ENCODE measurements at regions not wholly inside any gene's neighbourhood (a gene's known extent, or its start where the extent isn't known, plus 50 kb on each side); places are given as distances from the start of the nearest gene placed in this dataset.

DNA sequence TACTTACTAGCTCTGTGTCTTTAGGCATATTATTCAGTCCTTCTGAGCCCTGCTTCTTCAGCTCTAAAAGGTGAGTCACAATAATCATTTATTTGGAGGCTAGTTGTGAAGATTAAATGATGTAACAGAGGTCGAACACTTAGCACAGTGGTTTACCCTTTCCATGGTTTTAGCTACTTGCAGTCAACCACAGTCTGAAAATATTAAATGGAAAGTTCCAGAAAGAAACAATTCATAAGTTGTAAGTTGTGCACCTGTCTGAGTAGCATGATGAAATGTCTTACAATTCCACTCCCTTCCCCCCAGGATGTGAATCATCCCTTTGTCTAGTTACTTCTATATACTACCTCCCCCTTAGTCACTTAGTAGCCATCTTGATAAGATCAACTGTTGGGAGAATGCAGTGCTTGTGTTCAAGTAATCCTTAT is 217.6 kb upstream of the THUMPD2 start:
- no peak for DNase-seq (ENCODE audit: low spot score in 2 of 2, unreplicated experiment in 2 of 2)
- TF ChIP-seq, protein P1, sequence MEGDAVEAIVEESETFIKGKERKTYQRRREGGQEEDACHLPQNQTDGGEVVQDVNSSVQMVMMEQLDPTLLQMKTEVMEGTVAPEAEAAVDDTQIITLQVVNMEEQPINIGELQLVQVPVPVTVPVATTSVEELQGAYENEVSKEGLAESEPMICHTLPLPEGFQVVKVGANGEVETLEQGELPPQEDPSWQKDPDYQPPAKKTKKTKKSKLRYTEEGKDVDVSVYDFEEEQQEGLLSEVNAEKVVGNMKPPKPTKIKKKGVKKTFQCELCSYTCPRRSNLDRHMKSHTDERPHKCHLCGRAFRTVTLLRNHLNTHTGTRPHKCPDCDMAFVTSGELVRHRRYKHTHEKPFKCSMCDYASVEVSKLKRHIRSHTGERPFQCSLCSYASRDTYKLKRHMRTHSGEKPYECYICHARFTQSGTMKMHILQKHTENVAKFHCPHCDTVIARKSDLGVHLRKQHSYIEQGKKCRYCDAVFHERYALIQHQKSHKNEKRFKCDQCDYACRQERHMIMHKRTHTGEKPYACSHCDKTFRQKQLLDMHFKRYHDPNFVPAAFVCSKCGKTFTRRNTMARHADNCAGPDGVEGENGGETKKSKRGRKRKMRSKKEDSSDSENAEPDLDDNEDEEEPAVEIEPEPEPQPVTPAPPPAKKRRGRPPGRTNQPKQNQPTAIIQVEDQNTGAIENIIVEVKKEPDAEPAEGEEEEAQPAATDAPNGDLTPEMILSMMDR (IDR thresholded peaks at IDR 0.05; ENCODE audit: unreplicated experiment) = no peak
- Mint-ChIP-seq H3K4me3 (no peak overlapping the region), H3K9me3 (peaks cover 4% of the 10 kb centered on the region), H3K36me3 (no peaks in the 10 kb centered on the region), H3K27me3 (ENCODE audit: low read depth) (no peaks in the 10 kb centered on the region), H3K4me1 (peaks cover 22% of the 10 kb centered on the region), H3K27ac (no peak overlapping the region)

DNA sequence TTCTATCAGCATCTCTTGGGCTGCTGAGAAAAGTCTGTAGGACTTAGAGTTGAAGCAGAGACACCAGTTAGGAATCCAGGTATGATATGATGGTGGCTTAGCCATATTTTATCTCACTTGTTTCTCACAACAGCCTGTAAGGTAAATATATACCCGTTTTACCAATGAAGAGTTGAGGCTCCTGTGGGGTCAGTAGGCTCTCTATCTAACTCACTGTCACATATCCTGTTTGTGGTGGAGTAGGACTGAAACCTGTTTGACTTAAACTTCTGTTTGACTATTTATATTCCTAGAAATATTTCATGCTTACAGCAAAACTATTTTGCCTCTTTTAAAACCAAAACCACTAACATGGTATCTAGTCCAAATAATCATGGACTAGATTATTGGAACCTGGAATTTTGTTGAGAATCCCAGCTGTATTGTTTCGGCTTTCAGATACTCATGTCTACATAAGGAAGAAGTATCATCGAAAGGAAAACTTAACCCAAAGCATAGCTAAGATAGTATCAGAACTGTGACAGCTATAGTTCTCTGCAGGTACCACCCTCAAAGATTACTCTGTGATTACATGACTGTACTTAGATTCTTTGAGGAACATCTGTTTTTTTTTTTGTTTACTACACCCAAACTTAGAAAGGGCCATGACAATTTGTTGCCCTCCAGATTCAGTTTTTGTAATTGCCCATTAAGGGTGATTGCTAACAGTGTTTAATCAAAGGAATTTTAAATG is 216.1 kb upstream of the THUMPD2 start:
- H3K27me3 Mint-ChIP-seq (ENCODE audit: low read depth) = no peaks in the 10 kb centered on the region
- peak overlapping the region; percentile 64 for H3K27ac Mint-ChIP-seq
- H3K9me3 Mint-ChIP-seq = peaks cover 4% of the 10 kb centered on the region
- TF ChIP-seq, protein P1 (IDR thresholded peaks at IDR 0.05; ENCODE audit: unreplicated experiment) = no peak
- DNase-seq (ENCODE audit: low spot score in 2 of 2, unreplicated experiment in 2 of 2) = no peak
- no peak overlapping the region for H3K4me3 Mint-ChIP-seq
- no peaks in the 10 kb centered on the region for H3K36me3 Mint-ChIP-seq
- peaks cover 36% of the 10 kb centered on the region for H3K4me1 Mint-ChIP-seq

DNA sequence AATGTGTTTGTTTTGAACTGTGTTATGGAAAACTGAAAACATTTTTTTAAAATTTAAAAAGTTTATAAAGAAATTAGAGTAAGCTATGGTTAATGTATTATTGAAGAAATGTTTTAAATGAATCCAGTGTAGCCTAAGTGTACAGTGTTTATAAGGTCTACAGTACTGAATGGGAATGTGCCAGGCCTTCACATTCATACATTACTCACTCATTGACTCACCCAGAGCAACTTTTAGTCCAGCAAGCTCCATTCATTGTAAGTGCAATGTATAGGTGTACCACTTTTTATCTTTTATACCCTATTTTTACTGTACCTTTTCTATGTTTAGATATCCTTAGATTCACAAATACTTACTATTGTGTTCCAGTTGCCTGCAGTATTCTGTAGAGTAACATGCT is 215.1 kb upstream of the THUMPD2 start:
- DNase-seq (ENCODE audit: low spot score in 2 of 2, unreplicated experiment in 2 of 2) = no peak

DNA sequence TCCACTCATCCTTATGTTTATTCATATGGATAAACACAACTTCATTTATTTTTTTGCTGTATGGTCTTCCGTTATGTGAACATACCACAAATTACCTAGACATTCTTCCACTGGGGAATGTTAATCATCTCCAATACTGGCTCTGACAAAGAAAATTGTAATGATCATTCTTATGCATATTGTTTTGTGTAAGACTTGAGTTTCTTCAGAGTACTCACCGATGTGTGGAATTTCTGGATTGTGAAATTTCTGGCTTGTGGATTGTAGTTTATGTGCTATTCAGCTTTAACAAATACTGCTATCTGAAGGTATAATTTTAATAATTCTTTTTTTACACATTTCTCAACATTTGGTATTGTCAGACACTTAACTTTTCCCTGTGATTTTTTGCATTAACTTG is 212.2 kb upstream of the THUMPD2 start:
- Mint-ChIP-seq H3K36me3 (peaks cover 3% of the 10 kb centered on the region), H3K9me3 (peaks cover 12% of the 10 kb centered on the region), H3K27me3 (ENCODE audit: low read depth) (no peaks in the 10 kb centered on the region), H3K27ac (peak overlapping the region; percentile 30), H3K4me1 (peaks cover 38% of the 10 kb centered on the region), H3K4me3 (no peak overlapping the region)
- TF ChIP-seq, protein P1 (IDR thresholded peaks at IDR 0.05; ENCODE audit: unreplicated experiment) = no peak
- DNase-seq (ENCODE audit: low spot score in 2 of 2, unreplicated experiment in 2 of 2) = no peak

More for the DNA sequence above, 215.1 kb upstream of the THUMPD2 start:
- H3K27me3 Mint-ChIP-seq (ENCODE audit: low read depth) = no peaks in the 10 kb centered on the region
- no peak overlapping the region for H3K27ac Mint-ChIP-seq
- TF ChIP-seq, protein P1 (IDR thresholded peaks at IDR 0.05; ENCODE audit: unreplicated experiment) = no peak
- H3K4me1 Mint-ChIP-seq = peaks cover 44% of the 10 kb centered on the region
- peaks cover 4% of the 10 kb centered on the region for H3K9me3 Mint-ChIP-seq
- no peak overlapping the region for H3K4me3 Mint-ChIP-seq
- H3K36me3 Mint-ChIP-seq = no peaks in the 10 kb centered on the region

DNA sequence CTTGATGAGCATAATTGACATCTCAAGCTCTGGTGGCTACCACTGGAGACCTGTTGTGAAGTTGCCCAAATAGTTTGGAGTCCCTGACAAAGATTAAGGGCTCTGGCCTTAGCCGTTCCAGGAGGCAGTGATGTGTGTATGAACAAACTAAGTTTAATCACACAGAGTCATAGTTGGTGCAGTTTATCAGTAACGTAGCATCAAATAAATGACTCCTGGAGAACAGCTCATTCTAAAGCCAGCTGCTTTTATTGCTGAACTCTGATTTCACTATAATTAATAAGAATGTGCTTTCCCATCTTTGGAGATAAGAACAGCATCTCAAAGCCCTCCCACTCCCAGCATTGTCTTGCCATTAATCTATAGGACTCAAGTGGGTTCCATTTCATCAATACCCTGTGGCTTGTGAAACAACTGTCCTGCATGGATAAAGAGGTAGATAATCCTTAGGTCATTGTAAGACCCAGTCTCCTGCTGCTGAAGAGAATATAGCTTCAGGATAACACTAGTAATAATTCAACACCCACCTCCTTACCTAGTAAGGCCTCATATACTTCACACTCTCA is 211.4 kb upstream of the THUMPD2 start:
- Mint-ChIP-seq H3K4me3 (no peak overlapping the region), H3K27me3 (ENCODE audit: low read depth) (no peaks in the 10 kb centered on the region), H3K27ac (peak overlapping the region; percentile 34), H3K9me3 (peaks cover 16% of the 10 kb centered on the region), H3K4me1 (peaks cover 29% of the 10 kb centered on the region), H3K36me3 (peaks cover 4% of the 10 kb centered on the region)
- no peak for DNase-seq (ENCODE audit: low spot score in 2 of 2, unreplicated experiment in 2 of 2)
- TF ChIP-seq, protein P1 (IDR thresholded peaks at IDR 0.05; ENCODE audit: unreplicated experiment) = no peak
